ENCODE measurements at regions not wholly inside any gene's neighbourhood (a gene's known extent, or its start where the extent isn't known, plus 50 kb on each side); places are given as distances from the start of the nearest gene placed in this dataset.

DNA sequence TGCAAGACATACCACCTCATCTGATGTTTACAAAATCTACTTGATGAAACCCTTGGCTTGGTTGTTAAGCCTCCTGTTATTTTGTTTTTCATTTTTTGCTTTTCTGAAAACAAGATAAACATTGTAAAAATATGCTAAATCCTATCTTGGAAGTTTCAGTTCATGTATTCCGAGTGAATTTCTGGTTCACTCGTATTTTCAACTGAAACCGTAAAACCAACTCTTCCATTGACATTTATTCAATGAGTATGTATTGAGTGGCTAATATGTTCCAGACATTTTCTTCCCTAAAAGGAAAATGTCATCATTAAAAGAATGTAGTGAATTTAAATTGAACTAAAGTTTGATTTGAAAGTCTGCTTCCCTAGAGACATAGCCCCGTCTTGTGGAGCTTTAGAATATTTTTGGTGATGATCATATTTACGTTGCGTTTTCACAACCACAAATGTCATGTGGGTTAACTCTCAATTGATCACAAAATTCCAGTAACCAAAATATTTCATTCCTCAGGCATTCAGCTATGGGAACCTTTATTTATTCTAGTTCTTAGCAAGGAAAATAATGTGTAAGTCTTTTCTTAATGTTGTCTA, 204.2 kb downstream of the MBD2 start:
- DNase-seq = no peak

DNA sequence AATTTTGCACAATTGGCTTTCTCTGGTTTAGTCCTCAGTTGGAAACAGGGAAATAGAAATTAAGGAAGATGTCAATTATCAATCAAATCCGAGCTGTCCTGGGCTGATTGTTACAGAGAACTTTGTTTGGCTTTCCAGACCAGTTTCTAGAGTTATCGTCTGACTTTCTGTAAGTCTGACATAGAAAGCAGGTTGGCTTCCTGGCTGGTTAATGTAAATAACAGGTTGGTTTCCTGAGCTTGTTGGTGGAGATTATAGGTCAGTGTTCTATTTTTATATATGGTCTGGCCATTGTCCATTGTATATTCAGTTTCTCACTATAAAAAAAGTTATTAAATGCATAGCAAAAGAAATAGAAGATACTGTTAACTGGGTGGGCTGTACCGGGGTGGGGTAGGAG, 204.8 kb downstream of the MBD2 start:
- DNase-seq = no peak

DNA sequence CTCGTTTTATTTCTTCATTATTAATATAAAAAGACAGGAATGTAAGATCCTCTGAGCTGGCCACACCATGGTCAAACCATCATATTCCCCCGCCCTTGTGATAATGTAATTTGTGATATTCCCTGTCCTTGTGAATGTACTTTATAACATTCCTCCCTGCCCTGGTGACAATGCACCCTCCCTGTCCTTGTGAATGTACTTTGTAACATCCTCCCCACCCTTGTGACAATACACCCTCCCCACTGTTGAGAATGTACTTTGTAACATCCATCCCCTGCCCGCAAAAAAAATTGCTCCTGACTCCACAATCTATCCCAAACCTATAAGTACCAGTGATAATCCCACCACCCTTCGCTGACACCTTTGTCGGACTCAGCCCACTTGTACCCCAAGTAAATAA, 211.0 kb downstream of the MBD2 start:
- DNase-seq = no peak

DNA sequence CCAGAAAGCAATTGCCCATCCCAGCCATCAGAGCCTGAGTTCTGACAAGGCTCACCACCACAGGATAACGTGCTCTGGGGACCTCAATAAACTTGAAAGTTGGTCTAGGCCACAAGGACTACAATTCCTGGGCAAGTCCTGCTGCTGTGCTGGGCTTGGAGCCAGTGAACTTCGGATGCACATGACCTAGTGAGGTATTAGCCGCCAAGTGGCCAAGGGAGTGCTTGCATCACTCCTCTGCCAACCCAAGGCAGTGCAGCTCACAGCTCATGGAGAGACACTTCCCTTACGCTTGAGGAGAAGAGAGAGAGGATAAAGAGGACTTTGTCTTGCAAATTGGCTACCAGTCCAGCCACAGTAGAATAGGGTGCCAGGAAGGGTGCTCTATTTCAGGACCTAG, 219.6 kb downstream of the MBD2 start:
- DNase-seq = no peak

DNA sequence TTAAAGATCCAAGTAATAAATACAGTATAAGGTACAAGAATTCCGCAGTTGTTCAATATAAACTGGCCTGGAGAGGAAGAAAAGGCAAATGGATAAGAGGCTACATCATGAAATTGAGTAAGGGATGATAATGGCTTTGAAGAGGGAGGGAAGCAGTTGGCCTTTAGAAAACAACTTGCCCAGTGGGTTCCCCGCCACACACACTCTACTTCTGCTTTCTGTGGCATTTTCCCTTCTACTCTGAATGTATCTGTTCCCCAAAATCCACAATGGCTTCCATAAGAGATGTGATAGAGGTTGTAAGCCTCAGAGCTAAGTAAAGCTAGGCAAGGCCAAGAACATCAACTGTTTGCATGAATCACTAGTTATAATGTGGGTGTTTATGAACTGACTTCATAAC, 221.3 kb downstream of the MBD2 start:
- DNase-seq = no peak

DNA sequence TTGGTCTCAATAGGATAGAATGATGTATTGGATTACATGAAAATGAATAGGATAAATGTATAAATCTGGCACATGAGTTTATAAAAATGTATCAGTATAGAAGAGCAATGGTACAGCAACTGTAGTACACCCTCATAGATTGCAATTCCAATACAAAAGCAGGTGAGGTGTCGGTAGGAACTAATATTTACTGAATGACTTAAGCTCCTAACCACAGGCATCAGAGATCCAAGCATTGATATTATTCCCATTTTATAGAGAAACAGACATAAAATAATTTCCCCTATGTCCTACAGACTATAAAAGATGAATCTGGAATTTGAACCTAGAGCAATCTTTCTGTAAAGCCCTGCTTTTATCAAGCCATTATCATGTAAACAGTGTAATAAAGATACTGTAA, 227.4 kb downstream of the MBD2 start:
- no peak for DNase-seq

DNA sequence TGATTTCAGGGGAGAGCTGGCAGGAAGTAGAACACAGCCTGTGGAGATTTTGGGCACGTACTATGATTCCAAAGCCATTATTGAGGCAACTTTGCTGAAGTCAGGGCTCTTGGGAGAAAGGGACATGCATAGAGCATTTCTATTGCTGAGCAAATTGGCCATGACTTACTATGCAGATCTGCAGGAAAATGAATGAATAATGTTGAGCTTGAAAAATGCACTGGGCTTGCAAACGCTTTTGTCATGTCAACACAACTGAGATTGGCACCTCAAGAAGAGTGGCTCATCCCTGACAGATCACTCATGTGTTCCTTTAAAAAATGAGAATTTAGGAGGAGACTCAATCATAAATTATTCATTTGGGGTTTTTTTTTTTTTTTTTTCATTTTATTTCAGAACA, 230.5 kb downstream of the MBD2 start:
- no peak for DNase-seq

DNA sequence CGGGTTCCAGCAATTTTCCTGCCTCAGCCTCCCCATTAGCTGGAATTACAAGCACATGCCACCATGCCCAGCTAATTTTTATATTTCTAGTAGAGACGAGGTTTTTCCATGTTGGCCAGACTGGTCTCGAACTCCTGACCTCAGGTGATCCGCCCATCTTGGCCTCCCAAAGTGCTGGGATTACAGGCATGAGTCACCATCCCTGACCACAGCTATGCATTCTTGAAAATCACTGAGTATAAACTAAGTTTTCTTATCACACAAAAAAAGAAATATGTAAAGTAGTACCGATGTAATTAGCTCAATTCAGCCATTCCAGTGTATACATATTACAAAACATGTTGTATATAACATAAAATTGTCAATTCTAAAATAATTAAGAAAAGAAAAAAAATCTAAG, 232.7 kb downstream of the MBD2 start:
- DNase-seq = no peak

DNA sequence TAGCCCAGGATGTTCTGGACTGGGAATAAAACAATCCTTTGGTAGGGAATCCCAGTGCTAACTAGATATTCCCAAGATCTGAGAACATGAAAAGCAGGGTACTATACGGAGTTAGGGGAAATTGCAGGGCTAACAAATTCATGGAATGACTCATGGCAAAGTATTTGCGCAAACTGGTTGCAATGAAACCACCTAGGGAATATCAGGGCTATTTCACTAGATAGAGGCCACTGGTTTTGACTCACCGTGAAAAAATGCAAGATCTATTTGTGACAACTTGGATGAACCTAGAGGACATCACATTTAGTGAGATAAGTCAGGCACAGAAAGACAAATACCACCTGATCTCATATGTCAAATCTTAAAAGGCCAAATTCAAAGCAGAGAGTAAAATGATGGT, 233.3 kb downstream of the MBD2 start:
- DNase-seq = no peak

DNA sequence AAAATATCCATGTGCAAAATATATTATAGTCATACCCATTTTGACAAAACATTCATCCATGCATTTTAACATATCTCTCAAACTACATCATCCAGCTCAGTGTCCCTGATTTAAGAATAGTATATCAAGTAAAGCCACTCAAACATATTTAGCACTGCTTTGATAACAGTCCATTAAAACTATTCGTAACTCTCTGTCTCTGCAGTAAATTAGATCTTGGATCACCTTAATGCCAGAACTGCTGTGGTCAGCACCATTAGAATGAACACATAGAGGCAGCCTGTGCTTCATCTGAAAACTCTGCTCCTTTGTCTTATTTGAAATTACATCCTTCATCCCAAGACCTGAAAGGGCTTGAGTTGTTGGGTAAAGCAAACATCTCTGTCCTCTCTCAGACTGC, 234.0 kb downstream of the MBD2 start:
- DNase-seq = no peak

DNA sequence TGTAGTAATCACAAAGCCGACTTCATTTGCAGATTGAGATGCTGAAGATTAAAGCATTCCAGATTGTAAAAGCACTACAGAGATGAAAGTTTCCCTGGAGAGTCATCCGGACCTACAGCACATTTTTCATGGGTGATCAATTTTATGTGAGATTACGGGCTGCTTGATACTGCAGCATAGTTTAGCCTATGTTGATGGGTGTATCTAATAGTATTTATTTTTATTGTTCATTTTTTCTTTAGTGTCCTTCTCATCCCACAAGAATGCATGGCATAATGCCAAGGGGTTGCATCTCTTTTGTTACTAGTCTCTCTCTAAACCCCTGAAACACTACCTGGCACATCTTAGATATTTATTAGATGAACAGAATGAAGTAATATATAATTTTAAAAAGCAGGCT, 240.4 kb downstream of the MBD2 start:
- no peak for DNase-seq

DNA sequence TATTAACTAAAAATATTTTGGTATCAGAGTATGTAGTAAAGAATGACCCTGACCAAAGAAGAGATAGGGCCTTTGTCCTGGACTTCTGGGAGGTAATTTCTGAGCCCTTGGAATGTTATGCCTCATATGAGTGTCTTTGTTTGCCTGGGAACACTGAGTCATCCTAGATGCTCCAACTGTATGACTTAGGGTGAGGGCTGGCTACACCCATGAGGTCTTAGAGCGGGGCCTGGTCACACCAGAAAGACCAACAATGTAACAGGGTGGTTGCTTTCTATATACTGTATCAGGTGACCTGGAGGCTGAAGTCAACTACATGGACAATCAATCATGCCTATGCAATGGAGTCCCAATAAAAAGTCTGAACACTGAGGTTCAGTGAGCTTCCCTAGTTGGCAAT, 253.1 kb downstream of the MBD2 start:
- no peak for DNase-seq

DNA sequence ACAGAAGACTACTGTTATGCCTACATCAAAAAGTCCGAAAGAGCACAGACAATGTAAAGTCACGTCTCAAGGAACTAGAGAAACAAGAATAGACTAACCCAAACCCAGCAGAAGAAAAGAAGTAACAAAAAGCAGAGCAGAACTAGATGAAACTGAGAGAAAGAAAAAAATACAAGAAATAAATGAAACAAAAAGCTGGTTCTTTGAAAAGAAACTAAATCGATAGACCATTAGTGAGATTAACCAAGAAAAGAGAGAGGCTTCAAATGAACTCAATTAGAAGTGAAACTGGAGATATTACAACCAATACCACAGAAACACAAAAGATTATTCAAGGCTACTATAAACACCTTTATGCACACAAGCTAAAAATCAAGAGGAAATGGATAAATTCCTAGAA, 271.8 kb downstream of the MBD2 start:
- no peak for DNase-seq

DNA sequence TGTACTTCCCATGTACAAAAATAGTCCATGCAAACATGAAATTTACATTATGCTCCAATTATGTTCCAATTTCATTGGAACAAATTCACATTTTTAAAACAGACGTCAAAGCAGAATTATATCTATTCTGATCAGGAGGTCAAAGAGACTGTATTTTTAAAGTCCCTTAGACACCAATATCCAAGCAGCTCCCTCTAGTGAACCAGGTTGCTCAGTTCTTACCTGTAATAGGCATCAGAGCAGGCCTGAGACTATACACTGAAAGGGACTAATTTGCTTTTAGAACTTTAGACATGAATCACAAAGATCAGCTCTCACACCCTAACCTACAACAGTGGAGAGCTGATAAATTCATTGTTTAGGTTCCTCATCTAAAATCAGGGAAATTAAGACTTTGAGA, 273.9 kb downstream of the MBD2 start:
- no peak for DNase-seq

DNA sequence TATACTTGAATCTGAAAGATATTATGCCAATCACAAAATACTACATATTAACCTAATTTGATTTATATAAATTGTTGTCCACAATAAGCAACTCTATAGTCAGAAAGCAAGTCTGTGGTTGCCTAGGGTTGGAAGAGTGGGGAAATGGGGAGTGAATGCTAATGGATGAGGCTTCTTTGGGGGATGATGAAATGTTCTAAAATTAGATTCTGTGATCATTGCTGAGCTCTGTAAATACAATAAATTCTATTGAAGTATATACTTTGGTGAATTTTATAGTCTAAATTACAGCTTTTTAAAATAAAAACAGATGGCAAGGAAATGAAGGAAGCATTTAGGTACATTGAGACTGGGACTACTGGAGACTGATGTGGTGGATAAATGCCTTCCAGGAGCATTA, 275.5 kb downstream of the MBD2 start:
- DNase-seq = no peak

DNA sequence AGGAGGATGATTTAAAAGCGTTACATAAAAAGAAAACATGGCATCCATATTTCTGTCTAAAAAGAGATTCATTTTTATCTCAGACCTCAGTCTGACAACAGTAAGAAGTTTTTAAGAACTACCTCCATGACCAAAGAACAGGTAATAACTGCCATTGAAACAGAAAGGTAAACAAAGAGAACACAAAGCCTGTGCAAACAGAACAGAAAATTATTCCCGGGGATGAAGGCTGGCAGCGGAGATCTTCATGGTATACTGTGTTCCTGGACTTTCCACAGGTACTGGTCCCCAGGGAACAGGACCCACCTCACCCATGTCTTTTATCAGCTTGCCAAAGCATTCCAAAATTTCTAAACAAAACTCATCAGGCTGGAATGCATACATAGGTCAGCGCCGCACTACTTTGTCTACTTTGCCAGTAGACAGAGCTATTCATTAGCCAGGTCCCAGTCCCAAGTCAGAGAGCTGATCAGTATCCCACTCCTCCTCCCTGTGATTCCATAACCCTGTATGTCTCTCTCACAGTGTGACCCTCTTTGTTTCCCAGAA, 277.3 kb downstream of the MBD2 start:
- no peak for DNase-seq

DNA sequence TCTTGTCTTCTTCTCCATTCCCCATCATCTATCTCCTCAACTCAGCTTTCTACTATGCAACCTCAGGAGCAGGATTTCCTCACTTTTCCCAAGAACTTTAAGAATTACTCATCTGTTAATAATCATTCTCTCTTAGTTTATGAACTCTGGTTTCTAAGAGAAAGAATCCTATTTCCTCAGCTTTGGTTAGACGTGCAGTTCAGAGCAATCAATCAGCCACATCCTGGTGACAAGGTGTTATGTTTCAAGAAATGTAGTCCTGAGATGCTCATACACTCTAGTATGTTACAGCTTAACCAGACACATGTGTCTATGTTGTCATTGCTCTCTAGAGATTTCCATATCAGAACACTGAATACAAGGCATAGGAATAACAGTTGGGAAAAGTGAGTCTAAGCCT, 277.9 kb downstream of the MBD2 start:
- no peak for DNase-seq

DNA sequence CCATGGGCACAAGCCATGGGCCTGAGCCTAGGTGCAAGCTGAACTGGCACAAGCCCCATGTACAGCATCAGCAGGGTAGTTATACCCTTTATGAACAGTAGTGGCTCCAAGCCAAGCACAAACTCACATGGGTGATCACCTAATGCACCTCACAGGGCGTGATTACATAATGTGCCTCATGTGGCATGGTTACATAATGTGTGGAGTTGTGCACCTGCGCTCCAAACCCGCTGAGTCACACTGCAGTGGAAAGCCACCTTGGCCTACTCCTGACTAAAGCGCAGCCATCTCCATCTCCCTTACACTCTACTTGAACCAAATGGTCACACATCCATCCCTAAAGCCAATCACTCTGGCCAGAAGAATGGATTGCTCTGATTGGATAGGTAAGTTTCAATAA, 279.7 kb downstream of the MBD2 start:
- DNase-seq = no peak

DNA sequence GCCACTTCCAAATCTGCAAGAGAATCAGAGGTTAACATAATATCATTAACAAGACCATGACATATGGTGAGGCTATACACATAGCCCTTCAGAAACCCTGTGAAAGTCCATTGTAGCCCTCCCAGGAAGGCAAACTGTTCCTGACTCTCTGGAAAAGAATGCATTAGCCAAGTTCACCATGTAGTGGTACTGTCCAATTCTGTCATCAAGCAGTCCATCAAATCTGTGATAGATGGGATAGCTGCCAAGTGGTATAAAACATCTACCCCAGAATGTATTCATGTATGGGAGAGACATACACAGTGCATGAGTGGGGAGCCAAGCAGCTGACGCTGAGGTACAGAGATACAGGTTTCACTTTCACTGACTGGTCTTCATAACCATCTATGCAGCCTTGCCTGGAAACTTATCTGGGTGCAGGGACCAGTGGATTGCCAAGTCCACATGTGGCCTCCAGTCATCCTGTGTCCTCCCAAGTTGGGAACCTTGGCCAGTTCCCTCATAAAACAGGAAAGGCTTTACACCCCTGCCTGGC, 281.1 kb downstream of the MBD2 start:
- no peak for DNase-seq

DNA sequence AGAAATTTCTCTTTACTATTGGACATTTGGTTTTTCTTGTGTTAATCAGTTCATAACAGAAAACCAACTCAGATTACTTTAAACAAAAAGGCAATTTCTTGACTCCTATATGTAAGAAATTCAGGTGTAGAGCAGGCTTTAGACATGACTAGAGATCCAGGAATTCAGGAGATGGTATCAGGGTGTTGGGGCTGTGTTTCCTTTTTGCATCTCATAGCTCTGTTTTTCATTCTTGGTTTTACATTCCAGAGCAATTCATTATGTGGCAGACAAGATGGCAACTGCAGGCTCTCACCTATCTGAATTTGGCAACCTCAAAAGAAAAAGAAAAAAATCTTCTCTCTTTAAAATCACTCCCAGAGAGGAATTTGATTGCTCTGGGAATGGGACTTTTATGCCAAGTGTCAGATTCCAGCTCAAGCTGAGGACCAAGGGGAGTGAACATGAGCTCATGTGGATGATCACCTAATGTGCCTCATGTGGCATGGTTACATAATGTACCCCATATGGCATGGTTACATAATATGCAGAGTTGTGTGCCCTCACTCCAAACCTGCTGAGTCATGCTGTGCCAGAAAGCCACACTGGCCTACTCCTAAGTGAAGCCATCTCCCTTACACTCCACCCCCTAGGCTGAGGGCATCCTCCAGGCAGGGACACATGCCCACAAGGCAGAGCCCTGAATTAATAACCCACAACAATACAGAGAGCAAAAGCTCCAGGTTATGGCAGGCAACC, 282.7 kb downstream of the MBD2 start:
- DNase-seq = no peak

DNA sequence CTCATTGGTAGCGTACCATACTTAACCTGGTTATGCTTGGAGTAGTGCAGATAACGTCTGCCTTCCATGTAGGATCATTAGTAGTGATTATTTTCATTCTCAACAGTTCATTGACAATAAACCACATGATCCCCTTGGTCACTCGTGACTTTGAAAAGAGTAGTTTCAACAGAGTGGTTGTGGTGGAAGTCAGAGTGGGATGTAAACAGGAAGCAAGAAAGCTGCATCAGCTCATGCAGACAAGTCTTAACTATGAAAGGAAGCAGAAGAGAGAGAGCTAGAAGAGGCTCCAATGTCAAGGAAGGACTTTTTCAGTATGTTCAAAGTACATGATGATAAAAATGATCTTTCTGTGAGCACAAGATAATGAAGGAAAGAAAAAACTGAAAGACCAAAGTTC, 287.4 kb downstream of the MBD2 start:
- DNase-seq = no peak

DNA sequence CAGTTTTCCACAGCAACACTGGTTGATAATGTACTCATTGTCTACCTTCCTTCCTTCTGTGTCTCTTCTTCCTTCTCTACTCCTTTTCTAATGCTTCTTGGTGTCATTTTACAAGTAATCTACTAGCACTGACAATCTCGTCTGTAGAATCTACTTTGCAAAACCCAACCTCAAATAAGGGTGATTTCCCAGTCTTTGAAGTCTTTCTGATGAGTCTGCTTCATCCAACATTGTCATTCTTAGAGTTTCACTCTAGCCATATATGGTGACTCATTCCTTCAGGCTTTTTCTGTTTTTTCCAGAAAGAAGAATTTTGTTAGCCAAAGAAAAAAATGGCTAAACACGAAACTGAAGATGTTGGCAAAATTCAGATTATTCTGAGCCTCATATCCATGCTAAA, 288.7 kb downstream of the MBD2 start:
- no peak for DNase-seq

DNA sequence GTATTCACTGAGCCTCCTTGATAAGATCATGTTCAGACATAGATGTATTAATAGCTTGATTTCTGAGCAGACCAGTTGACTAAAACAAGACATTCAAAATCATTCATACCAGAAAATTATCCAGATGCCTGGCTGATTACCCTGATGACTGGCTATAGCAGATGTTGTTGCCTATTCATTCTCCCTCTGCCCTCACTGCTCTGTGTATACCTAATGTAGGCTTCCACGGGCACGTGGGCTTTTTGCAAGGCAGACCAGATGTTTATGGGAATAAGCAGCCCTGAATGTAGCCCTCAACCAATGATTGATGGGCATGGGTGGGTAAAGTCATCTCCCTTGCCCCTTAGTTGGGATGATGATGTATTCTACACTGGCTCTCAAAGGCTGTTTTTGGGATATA, 289.1 kb downstream of the MBD2 start:
- DNase-seq = no peak

DNA sequence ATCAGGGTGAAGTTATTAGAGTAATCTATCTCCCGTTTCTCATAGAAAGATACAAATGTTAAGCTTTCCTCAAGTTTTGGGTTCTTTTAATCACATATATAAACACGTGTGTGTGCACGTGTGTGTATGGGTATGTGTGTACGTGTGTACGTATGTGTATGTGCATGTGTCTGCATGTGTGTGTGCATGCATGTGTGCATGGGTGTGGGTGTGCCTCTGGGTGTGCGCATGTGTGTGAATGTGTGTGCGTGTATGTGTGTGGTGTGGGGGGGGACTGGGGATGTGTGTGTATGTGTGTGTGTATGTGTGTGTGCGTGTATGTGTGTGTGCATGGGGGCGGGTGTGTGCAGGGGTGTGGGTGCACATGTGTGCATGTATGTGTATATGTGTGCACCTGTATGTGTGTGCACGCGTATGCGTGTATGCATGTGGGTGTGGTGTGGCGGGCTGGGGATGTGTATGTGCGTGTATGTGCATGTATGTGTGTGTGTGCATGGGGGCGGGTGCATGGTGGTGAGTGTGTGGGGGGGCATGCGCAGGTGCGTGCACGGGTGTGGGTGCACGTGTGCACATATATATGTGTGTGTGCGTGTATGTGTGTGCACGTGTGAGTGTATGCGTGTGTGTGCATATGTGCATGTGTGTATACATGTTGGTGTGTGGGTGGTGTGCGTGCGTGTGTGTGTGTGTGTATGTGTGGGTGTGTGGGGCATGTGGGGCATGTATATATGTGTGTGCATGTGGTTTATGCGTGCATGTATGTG, 304.0 kb downstream of the MBD2 start:
- no peak for DNase-seq

All from NCI-H345 (cell line).